K562 (cell line): ENCODE measurements at regions not wholly inside any gene's neighbourhood (a gene's known extent, or its start where the extent isn't known, plus 50 kb on each side); places are given as distances from the start of the nearest gene placed in this dataset.

Experiments used
- ATAC-seq: fragments of 200-7000 bp; cut with Tn5 transposase; 3 replicates; pipeline ENCODE4 v1.9.1; 2020; ENCODE audit warnings: moderate library complexity
- BruUV-seq: library from RNA; stranded (reverse); fragments of 400-500 nt; replicated peaks from 2 replicates; lab custom pipeline; 2021; lab: Mats Ljungman, UMichigan
- CTCF ChIA-PET: fragments of 300-600 bp; formaldehyde crosslinking; extraction: SDS; loops from one replicate; lab custom pipeline; 2021; ENCODE audit warnings: low intra/inter-chr PET ratio; lab: Yijun Ruan, JAX
- POLR2A ChIA-PET: fragments of 300-600, 350-650 bp; sonication (Branson Sonifier 250); formaldehyde crosslinking; extraction: SDS; loops from one replicate; lab custom pipeline; 2021; ENCODE audit warnings: antibody characterized with exemption, inconsistent platforms; lab: Yijun Ruan, JAX
- DNase-seq, 4 experiments: peaks; one replicate each; pipeline versions ENCODE4 v3.0.0 to v3.0.0-alpha.2; 2011 to 2018; ENCODE audit warnings: low spot score in 3 of 4, mixed read lengths in 3 of 4; ENCODE audit errors: extremely low read depth in 1 of 4
- FAIRE-seq: peaks from 2 replicates; lab custom pipeline; 2011; peaks lifted over from hg19 to GRCh38; lab: Jason Lieb, UNC
- H2AFZ ChIP-seq: 2 replicates; pipeline ENCODE4 v1.6.0; 2011; ENCODE audit warnings: low read depth, low read length, control low read depth, inconsistent platforms
- H3K27ac ChIP-seq: fragments of 200-600 bp; 3 replicates; pipeline ENCODE4 v1.8.0; 2011; ENCODE audit warnings: low read depth, mild to moderate bottlenecking, control low read depth, inconsistent platforms, low read length, moderate library complexity, mixed read lengths; ENCODE audit errors: extremely low read depth
- H3K27me3 ChIP-seq, 2 experiments: fragments of 300-600 bp in 1 of 2; 2 replicates in 1 of 2; 3 replicates in 1 of 2; pipeline versions ENCODE4 v1.6.0 to v1.8.0; 2011; ENCODE audit warnings: inconsistent platforms in 2 of 2, low read length in 2 of 2, mild to moderate bottlenecking in 1 of 2, mixed read lengths in 1 of 2, moderate library complexity in 1 of 2; ENCODE audit not compliant: control insufficient read depth in 2 of 2, insufficient read depth in 2 of 2
- H3K36me3 ChIP-seq: fragments of 300-600 bp; 3 replicates; pipeline ENCODE4 v1.8.0; 2011; ENCODE audit warnings: mild to moderate bottlenecking, low read length, inconsistent platforms; ENCODE audit not compliant: control insufficient read depth, insufficient read depth
- H3K4me1 ChIP-seq, 2 experiments: fragments of 200-600 bp in 1 of 2; replicated peaks in 1 of 2; 2 replicates in 1 of 2; 3 replicates in 1 of 2; pipeline versions ENCODE4 v1.5.1 to v1.8.0; 2011; ENCODE audit warnings: inconsistent platforms in 2 of 2, low read length in 2 of 2, mild to moderate bottlenecking in 1 of 2, mixed read lengths in 1 of 2, moderate library complexity in 1 of 2; ENCODE audit not compliant: control insufficient read depth in 2 of 2, insufficient read depth in 2 of 2
- H3K4me2 ChIP-seq: 2 replicates; pipeline ENCODE4 v1.6.1; 2011; ENCODE audit warnings: low read length, control low read depth, inconsistent platforms, mixed read lengths; ENCODE audit not compliant: insufficient read depth
- H3K4me3 ChIP-seq: fragments of 200-600 bp; sonication (generic), shearing (Covaris generic); 2 replicates; pipeline ENCODE4 v1.5.1; 2016; ENCODE audit warnings: control low read depth, inconsistent platforms
- H3K79me2 ChIP-seq: fragments of 200-600 bp; 3 replicates; pipeline ENCODE4 v1.8.0; 2011; ENCODE audit warnings: low read length, inconsistent platforms; ENCODE audit not compliant: control insufficient read depth, insufficient read depth
- H3K9ac ChIP-seq, 2 experiments: 2 replicates each; pipeline versions ENCODE4 v1.6.0 to v1.6.1; 2011; ENCODE audit warnings: low read depth in 2 of 2, low read length in 2 of 2, control low read depth in 1 of 2, inconsistent platforms in 1 of 2, mild to moderate bottlenecking in 1 of 2, mixed read lengths in 1 of 2; ENCODE audit not compliant: insufficient read depth in 1 of 2
- H3K9me1 ChIP-seq: one replicate; pipeline ENCODE4 v1.6.0; 2011; ENCODE audit warnings: inconsistent platforms, mild to moderate bottlenecking, low read length, moderate library complexity; ENCODE audit not compliant: control insufficient read depth, insufficient read depth
- H3K9me3 ChIP-seq: replicated peaks from 2 replicates; pipeline ENCODE4 v1.5.1; 2011; ENCODE audit warnings: low read depth, low read length, inconsistent platforms; ENCODE audit not compliant: control insufficient read depth, insufficient read depth
- H4K20me1 ChIP-seq: replicated peaks from 2 replicates; pipeline ENCODE4 v1.6.1; 2011; ENCODE audit warnings: low read length, inconsistent platforms, mixed read lengths; ENCODE audit not compliant: control insufficient read depth, insufficient read depth
- BRF1 ChIP-seq: IDR thresholded peaks from 3 replicates; pipeline ENCODE4 v1.6.1; 2011; ENCODE audit warnings: borderline replicate concordance, mild to moderate bottlenecking; ENCODE audit not compliant: insufficient read length; ENCODE audit errors: extremely low read depth
- CBX3 ChIP-seq, 2 experiments: IDR thresholded peaks; 1 replicate in 1 of 2; 2 replicates in 1 of 2; pipeline ENCODE4 v1.6.1; 2012; ENCODE audit warnings: inconsistent platforms in 2 of 2, low read length in 2 of 2, borderline replicate concordance in 1 of 2, control low read depth in 1 of 2
- CC2D1A ChIP-seq: fragments of 450-650 bp; IDR thresholded peaks from 2 replicates; pipeline ENCODE4 v1.6.1; 2017; ENCODE audit warnings: mild to moderate bottlenecking
- RBM25 ChIP-seq: fragments of 200-400 bp; formaldehyde crosslinking; IDR thresholded peaks from 2 replicates; pipeline ENCODE4 v1.6.1; 2018; ENCODE audit warnings: low read length, low read depth, moderate library complexity; ENCODE audit not compliant: severe bottlenecking
- WGBS: fragments of 100-300 bp; shearing (Covaris generic); methylation state at CpG from one replicate; pipeline ENCODE4 v1.1.6; 2016; ENCODE audit warnings: low coverage, mixed read lengths; ENCODE audit not compliant: insufficient coverage; ENCODE audit errors: missing lambda C conversion rate; 5-methylcytosine and 5-hydroxymethylcytosine counted together
- in situ Hi-C: fragments of 300-500 bp; cut with MboI; formaldehyde crosslinking; loops from 4 replicates; pipeline ENCODE4 v1.15.0; 2018; ENCODE audit warnings: inconsistent platforms, mixed read lengths
- intact Hi-C: fragments of 100-400 bp; cut with micrococcal nuclease; formaldehyde crosslinking; loops from 2 replicates; pipeline ENCODE4 v1.14.2; 2022
- TF ChIP-seq, protein P1 (sequence below): IDR thresholded peaks from 2 replicates; pipeline ENCODE4 v1.6.1; 2012; ENCODE audit warnings: low read depth, low read length, improper control_type of control experiment, borderline replicate concordance

DNA sequence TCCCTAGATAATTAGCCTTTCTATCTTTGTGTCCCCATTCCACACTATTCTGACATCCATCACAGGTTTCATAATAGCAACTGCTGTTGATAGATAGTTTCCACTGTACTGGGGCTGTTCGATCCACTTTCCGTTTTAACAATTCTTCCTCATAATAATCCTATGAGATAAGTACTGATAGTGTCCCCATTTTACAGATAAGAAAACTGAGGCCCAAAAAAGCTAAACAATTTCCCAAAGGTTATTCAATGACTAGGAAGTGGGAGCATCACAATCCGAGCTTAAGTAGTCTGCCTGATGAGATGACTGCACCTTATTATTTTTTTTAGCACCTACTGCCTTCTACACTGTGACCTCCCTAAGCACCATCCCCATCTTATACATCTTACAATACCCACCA lies 569.2 kb downstream of the STK39 start:
- in situ Hi-C loops (no loop called here), intact Hi-C loops (no loop called here)
- Histone ChIP-seq H3K9me1 (no peaks in the 10 kb centered on the region), H3K79me2 (no peaks in the 10 kb centered on the region), H3K9ac (no peak overlapping the region), H4K20me1 (no peaks in the 10 kb centered on the region), H3K27ac (no peak overlapping the region), H3K36me3 (no peaks in the 10 kb centered on the region), H2AFZ (no peak overlapping the region), H3K4me1 (no peaks in the 10 kb centered on the region), H3K4me3 (no peak overlapping the region), H3K4me2 (no peak overlapping the region), H3K27me3 (no peaks in the 10 kb centered on the region), H3K9me3 (no peaks in the 10 kb centered on the region)
- ChIA-PET POLR2A (no interaction called here), CTCF (no interaction called here)
- no peak for ATAC-seq
- WGBS = 0% methylated on average over 3 of the region's 3 CpGs
- no peak for TF ChIP-seq BRF1
- no peak for TF ChIP-seq CC2D1A
- TF ChIP-seq, protein P1, sequence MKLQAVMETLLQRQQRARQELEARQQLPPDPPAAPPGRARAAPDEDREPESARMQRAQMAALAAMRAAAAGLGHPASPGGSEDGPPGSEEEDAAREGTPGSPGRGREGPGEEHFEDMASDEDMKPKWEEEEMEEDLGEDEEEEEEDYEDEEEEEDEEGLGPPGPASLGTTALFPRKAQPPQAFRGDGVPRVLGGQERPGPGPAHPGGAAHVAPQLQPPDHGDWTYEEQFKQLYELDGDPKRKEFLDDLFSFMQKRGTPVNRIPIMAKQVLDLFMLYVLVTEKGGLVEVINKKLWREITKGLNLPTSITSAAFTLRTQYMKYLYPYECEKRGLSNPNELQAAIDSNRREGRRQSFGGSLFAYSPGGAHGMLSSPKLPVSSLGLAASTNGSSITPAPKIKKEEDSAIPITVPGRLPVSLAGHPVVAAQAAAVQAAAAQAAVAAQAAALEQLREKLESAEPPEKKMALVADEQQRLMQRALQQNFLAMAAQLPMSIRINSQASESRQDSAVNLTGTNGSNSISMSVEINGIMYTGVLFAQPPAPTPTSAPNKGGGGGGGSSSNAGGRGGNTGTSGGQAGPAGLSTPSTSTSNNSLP = no peak
- TF ChIP-seq CBX3 (IDR thresholded peaks at IDR 0.05; ENCODE audit: borderline replicate concordance in 1 of 2, low read length in 2 of 2) = no peak
- TF ChIP-seq RBM25 = peak; percentile 58
- FAIRE-seq = no peak
- DNase-seq = no peak
- BruUV-seq = no TSS peak
